ENCODE measurements at regions not wholly inside any gene's neighbourhood (a gene's known extent, or its start where the extent isn't known, plus 50 kb on each side); places are given as distances from the start of the nearest gene placed in this dataset.
"Not testable (repeated sequence)": the region's sequence is repeated elsewhere in the genome, so short reads cannot be mapped to it uniquely, and the experiment has no call there.

- TF ChIP-seq CTCF (IDR thresholded peaks at IDR 0.05) (no peak), POLR2A (IDR thresholded peaks at IDR 0.05) (no peak)
- Histone ChIP-seq H3K27me3 (no peaks in the 10 kb centered on the region), H3K9me3 (no peaks in the 10 kb centered on the region), H3K27ac (no peak overlapping the region), H3K4me3 (no peak overlapping the region), H3K4me1 (no peaks in the 10 kb centered on the region), H3K36me3 (no peaks in the 10 kb centered on the region)
- intact Hi-C loops (cut with DNase I) = no loop called here
- 91% methylated on average over 9 of the region's 9 CpGs for WGBS, 2 donors
- no peak for DNase-seq
These were observed 1797.9 kb downstream of the NCAM2 start for GRCh38 chr21:22796147-22796546.

- Histone ChIP-seq H3K27ac (no peak overlapping the region), H3K27me3 (no peaks in the 10 kb centered on the region), H3K4me3 (no peak overlapping the region), H3K4me1 (no peaks in the 10 kb centered on the region), H3K36me3 (no peaks in the 10 kb centered on the region), H3K9me3 (no peaks in the 10 kb centered on the region)
- 70 to 76% methylated on average over 3 of the region's 3 CpGs for whole genome bisulfite sequencing, 2 donors
- intact Hi-C loops (cut with DNase I) = no loop called here
- no peak for DNase-seq
- no peak for TF ChIP-seq POLR2A (IDR thresholded peaks at IDR 0.05)
- TF ChIP-seq CTCF (IDR thresholded peaks at IDR 0.05) = no peak
These were observed 1805.9 kb downstream of the NCAM2 start for GRCh38 chr21:22804151-22804550.

- WGBS, 2 donors = 80 to 94% methylated on average over 3 of the region's 3 CpGs
These were observed 1808.1 kb downstream of the NCAM2 start for GRCh38 chr21:22806278-22806677.

GRCh38 chr21:22813201-22813600, 1815.0 kb downstream of the NCAM2 start:
- WGBS, 2 donors = 46 to 58% methylated on average over 3 of the region's 3 CpGs
- H3K27ac ChIP-seq = no peak overlapping the region
- no peaks in the 10 kb centered on the region for H3K4me1 ChIP-seq
- no peak for TF ChIP-seq POLR2A (IDR thresholded peaks at IDR 0.05)
- TF ChIP-seq CTCF (IDR thresholded peaks at IDR 0.05) = no peak
- H3K4me3 ChIP-seq = no peak overlapping the region
- H3K36me3 ChIP-seq = no peaks in the 10 kb centered on the region
- intact Hi-C loops (cut with DNase I) = no loop called here
- no peak for DNase-seq
- no peaks in the 10 kb centered on the region for H3K9me3 ChIP-seq
- H3K27me3 ChIP-seq = no peaks in the 10 kb centered on the region

More at GRCh38 chr21:22806278-22806677, 1808.1 kb downstream of the NCAM2 start:
- intact Hi-C loops (cut with DNase I) = no loop called here
- no peak for DNase-seq
- Histone ChIP-seq H3K4me1 (no peaks in the 10 kb centered on the region), H3K4me3 (no peak overlapping the region), H3K9me3 (no peaks in the 10 kb centered on the region), H3K36me3 (no peaks in the 10 kb centered on the region), H3K27ac (no peak overlapping the region), H3K27me3 (no peaks in the 10 kb centered on the region)
- TF ChIP-seq CTCF (IDR thresholded peaks at IDR 0.05) (no peak), POLR2A (IDR thresholded peaks at IDR 0.05) (no peak)

- H3K4me3 ChIP-seq; H3K9me3 ChIP-seq; DNase-seq; intact Hi-C loops (cut with DNase I); H3K27me3 ChIP-seq; H3K36me3 ChIP-seq; H3K4me1 ChIP-seq; H3K27ac ChIP-seq: not testable (repeated sequence)
- WGBS, 2 donors = 90% methylated on average over 3 of the region's 40 CpGs; no CpG with 5 or more reads in 1 of the 2 donors
These were observed 1820.7 kb downstream of the NCAM2 start for GRCh38 chr21:22818681-22819485.
